Ishikawa (cell line): ENCODE measurements at regions not wholly inside any gene's neighbourhood (a gene's known extent, or its start where the extent isn't known, plus 50 kb on each side); places are given as distances from the start of the nearest gene placed in this dataset.

Experiments used
- CEBPB ChIP-seq: IDR thresholded peaks from 2 replicates; pipeline ENCODE4 v1.6.1; 2012
- CREB1 ChIP-seq: IDR thresholded peaks from 2 replicates; pipeline ENCODE4 v1.6.1; 2012; ENCODE audit warnings: low read depth
- EGR1 ChIP-seq: IDR thresholded peaks from 2 replicates; pipeline ENCODE4 v1.6.1; 2012
- EP300 ChIP-seq: IDR thresholded peaks from 2 replicates; pipeline ENCODE4 v1.6.1; 2012; ENCODE audit warnings: borderline replicate concordance
- FOXM1 ChIP-seq: IDR thresholded peaks from 2 replicates; pipeline ENCODE4 v1.6.1; 2012; ENCODE audit warnings: low read depth, borderline replicate concordance
- NFIC ChIP-seq: IDR thresholded peaks from 2 replicates; pipeline ENCODE4 v1.6.1; 2012
- RAD21 ChIP-seq: IDR thresholded peaks from 2 replicates; pipeline ENCODE4 v1.6.1; 2012; ENCODE audit warnings: low read depth
- REST ChIP-seq: IDR thresholded peaks from 2 replicates; pipeline ENCODE4 v1.6.1; 2012; ENCODE audit warnings: low read depth, mild to moderate bottlenecking
- TAF1 ChIP-seq: IDR thresholded peaks from 2 replicates; pipeline ENCODE4 v1.6.1; 2012; ENCODE audit warnings: low read depth, mild to moderate bottlenecking
- TCF12 ChIP-seq: IDR thresholded peaks from 2 replicates; pipeline ENCODE4 v1.6.1; 2012; ENCODE audit warnings: low read depth
- TEAD4 ChIP-seq: IDR thresholded peaks from 2 replicates; pipeline ENCODE4 v1.6.1; 2012
- USF1 ChIP-seq: IDR thresholded peaks from 2 replicates; pipeline ENCODE4 v1.6.1; 2012
- YY1 ChIP-seq: IDR thresholded peaks from 2 replicates; pipeline ENCODE4 v1.6.1; 2012; ENCODE audit warnings: low read depth
- ZBTB7A ChIP-seq: IDR thresholded peaks from 2 replicates; pipeline ENCODE4 v1.6.1; 2012; ENCODE audit warnings: low read depth
- TF ChIP-seq, protein P1 (sequence below): IDR thresholded peaks from 2 replicates; pipeline ENCODE4 v1.6.1; 2012

- TF ChIP-seq USF1, result no peak
- TF ChIP-seq RAD21, result no peak
- no peak for TF ChIP-seq REST
- no peak for TF ChIP-seq TAF1
These were observed 320.2 kb upstream of the POU3F2 start for GRCh38 chr6:98514073-98514720.

DNA sequence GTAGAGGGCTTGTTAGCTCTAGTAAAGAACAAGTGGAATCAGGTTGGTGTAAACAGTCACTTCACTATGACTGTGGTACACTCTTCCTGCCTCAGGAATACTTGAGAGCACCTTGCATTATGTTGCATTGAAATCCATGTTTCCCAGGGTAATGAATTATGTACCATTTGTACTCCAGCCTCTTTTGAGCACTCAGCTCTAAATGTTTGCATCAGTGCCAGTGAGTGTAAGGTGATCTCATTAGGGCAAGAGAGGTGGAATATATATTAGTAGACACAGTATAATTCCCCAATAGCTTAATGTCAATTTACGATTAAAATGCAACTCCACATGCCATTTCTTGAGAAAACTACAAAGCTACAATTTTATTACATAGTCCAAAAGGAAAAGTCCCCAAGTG lies 319.6 kb upstream of the POU3F2 start:
- TF ChIP-seq FOXM1 (no peak), NFIC (no peak), YY1 (no peak), CEBPB (no peak), CREB1 (no peak), RAD21 (no peak), REST (no peak), USF1 (no peak), TAF1 (no peak), TEAD4 (no peak), TCF12 (no peak), EP300 (no peak), EGR1 (no peak), ZBTB7A (no peak)
- TF ChIP-seq, protein P1, sequence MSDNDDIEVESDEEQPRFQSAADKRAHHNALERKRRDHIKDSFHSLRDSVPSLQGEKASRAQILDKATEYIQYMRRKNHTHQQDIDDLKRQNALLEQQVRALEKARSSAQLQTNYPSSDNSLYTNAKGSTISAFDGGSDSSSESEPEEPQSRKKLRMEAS, result no peak

DNA sequence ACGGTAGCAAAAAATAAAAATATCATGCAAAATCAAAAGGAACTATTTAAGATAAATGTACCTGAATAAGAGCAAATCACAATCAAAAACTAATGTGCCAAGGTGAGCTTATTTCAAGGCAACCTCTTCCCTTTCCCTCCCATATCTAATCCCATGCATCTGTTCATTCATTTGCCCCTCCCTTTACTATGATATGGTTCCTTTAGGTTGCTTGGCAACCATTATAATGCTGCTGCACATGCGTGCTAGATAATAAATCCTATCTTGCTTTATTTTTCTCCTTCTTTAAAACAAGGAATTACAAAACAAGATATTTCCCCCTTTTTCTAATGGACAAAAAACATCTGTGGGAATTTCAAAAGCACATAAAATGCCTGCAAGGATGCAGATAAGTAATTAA lies 318.2 kb upstream of the POU3F2 start:
- TF ChIP-seq CEBPB (no peak), TCF12 (no peak), TEAD4 (no peak), YY1 (no peak), TAF1 (no peak), CREB1 (no peak), USF1 (no peak), EP300 (no peak)

DNA sequence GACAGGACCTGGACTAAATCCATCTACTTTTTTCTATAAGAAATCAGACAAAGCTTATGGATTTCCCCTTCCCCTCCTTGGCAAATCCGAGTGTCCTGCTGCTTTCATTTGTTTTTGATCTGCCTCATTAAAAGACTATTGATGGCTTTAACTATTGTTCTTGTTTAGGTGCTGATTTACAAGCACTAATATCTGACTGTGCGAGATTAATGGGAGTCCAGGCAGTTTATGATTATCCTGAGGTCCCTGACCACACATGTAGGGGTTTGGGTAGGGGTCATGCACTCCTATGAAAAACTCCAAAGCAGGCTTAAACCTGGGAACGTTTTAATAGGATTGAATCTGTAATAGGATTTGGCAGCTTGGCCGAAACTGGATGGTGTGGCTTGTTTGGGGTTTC lies 317.5 kb upstream of the POU3F2 start:
- TF ChIP-seq USF1 (no peak), FOXM1 (no peak), NFIC (no peak)

GRCh38 chr6:98525860-98526259 lies 308.5 kb upstream of the POU3F2 start:
- TF ChIP-seq TCF12 (no peak), CEBPB (no peak), ZBTB7A (no peak), RAD21 (no peak), TAF1 (no peak), FOXM1 (no peak), CREB1 (no peak), REST (no peak), YY1 (no peak), NFIC (no peak), TEAD4 (no peak), USF1 (no peak), EP300 (no peak), EGR1 (no peak)
- TF ChIP-seq, protein P1, result no peak
